ENCODE measurements at regions not wholly inside any gene's neighbourhood (a gene's known extent, or its start where the extent isn't known, plus 50 kb on each side); places are given as distances from the start of the nearest gene placed in this dataset.
A peak's percentile ranks its signal among the peaks of the same experiment; 100 is the strongest.

DNA sequence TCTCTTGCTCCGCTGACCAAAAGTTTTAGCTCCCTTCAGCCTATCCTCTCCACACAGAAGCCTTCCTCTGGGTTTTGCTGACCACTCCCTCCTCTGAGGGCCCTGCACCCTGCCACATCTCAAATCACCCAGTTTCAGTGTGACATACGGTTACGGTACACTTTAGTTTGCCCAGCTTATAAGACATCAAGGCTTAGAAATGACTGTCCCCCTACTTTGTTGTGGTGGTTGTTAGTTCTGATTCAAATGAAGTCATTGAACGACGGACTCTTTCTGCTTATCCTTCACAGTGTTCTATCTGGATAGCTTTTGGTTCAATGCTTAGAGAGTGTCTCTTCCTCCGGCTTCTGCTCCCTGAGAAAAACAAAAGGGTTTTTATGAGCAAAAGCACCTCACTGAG is 68.0 kb upstream of the NDUFB4 start:
- no peaks in the 10 kb centered on the region for H3K4me1 ChIP-seq (ENCODE audit: control insufficient read depth, extremely low read depth, insufficient read depth, low read length)
- no peaks in the 10 kb centered on the region for H3K9me3 ChIP-seq (ENCODE audit: control insufficient read depth, insufficient read depth, low read depth, low read length)
- no peak overlapping the region for H2AFZ ChIP-seq (ENCODE audit: low read length)
- no peaks in the 10 kb centered on the region for H3K36me3 ChIP-seq (ENCODE audit: control insufficient read depth, insufficient read depth, low read length)
- no peak overlapping the region for H3K4me2 ChIP-seq (ENCODE audit: extremely low read depth, insufficient read depth, low read length)
- H3K9ac ChIP-seq (ENCODE audit: insufficient read depth, low read length) = no peak overlapping the region
- H3K79me2 ChIP-seq (ENCODE audit: control insufficient read depth, insufficient read depth, low read length) = no peaks in the 10 kb centered on the region
- DNase-seq (ENCODE audit: low read depth in 2 of 2) = no peak
- H4K20me1 ChIP-seq (ENCODE audit: control insufficient read depth, extremely low read depth, insufficient read depth, low read length) = no peaks in the 10 kb centered on the region
- no peaks in the 10 kb centered on the region for H3K27me3 ChIP-seq (ENCODE audit: control insufficient read depth, insufficient read depth, low read length)
- H3K27ac ChIP-seq (ENCODE audit: insufficient read depth, low read length) = no peak overlapping the region
- no peak overlapping the region for H3K4me3 ChIP-seq (replicated peaks in 1 of 4; ENCODE audit: control extremely low read depth in 1 of 4, insufficient read depth in 1 of 4, low read depth in 3 of 4, low read length in 4 of 4)
- no peak for TF ChIP-seq EZH2 (IDR thresholded peaks at IDR 0.05; ENCODE audit: low read length, missing control alignments)
- TF ChIP-seq, protein P1, sequence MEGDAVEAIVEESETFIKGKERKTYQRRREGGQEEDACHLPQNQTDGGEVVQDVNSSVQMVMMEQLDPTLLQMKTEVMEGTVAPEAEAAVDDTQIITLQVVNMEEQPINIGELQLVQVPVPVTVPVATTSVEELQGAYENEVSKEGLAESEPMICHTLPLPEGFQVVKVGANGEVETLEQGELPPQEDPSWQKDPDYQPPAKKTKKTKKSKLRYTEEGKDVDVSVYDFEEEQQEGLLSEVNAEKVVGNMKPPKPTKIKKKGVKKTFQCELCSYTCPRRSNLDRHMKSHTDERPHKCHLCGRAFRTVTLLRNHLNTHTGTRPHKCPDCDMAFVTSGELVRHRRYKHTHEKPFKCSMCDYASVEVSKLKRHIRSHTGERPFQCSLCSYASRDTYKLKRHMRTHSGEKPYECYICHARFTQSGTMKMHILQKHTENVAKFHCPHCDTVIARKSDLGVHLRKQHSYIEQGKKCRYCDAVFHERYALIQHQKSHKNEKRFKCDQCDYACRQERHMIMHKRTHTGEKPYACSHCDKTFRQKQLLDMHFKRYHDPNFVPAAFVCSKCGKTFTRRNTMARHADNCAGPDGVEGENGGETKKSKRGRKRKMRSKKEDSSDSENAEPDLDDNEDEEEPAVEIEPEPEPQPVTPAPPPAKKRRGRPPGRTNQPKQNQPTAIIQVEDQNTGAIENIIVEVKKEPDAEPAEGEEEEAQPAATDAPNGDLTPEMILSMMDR (conservative IDR thresholded peaks at IDR 0.05 in 1 of 2, IDR thresholded peaks at IDR 0.05 in 1 of 2; ENCODE audit: low read depth in 1 of 2, low read length in 2 of 2) = no peak

DNA sequence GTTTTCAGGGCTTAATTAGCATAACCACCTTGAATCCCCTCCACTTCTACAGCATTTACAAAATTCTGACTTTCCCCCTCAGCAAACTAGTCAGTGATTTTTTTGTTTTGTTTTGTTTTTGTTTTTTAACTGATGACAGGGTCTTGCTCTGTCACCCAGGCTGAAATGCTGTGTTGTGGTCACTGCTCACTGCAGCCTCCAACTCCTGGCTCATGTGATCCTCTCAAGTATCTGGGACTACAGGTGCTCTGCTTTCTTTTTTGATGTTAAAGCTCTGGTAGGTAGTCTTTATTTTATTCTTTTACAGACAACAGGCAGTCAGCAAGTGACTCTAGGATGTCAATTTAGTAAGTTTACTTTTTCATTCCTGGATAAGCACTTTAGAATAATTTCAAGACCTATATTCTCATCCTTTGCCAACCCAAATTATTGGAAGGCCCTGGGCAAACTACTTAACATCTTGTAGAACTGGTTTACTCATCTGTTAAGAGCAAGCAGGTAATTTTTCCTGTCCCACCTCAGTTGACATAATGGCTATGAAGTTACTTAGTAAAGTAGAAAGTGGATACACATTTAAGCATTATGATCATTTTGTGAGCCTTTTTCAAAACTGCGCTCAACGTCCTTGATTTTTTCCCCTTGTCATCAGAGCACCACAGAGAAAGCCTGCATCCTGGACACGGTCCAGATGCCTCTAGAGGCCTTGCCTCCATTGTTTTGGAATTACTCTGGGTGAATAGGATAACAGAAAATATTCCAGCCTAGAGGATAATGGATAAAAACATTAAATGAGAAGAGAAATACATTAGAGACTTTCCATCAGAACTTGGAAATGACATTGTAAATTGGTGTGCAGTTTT is 69.9 kb upstream of the NDUFB4 start:
- no peak overlapping the region for H3K9ac ChIP-seq (ENCODE audit: insufficient read depth, low read length)
- no peak for TF ChIP-seq EZH2 (IDR thresholded peaks at IDR 0.05; ENCODE audit: low read length, missing control alignments)
- TF ChIP-seq, protein P1 (conservative IDR thresholded peaks at IDR 0.05 in 1 of 2, IDR thresholded peaks at IDR 0.05 in 1 of 2; ENCODE audit: low read depth in 1 of 2, low read length in 2 of 2) = no peak
- H3K4me1 ChIP-seq (ENCODE audit: control insufficient read depth, extremely low read depth, insufficient read depth, low read length) = no peaks in the 10 kb centered on the region
- H3K9me3 ChIP-seq (ENCODE audit: control insufficient read depth, insufficient read depth, low read depth, low read length) = no peaks in the 10 kb centered on the region
- DNase-seq (ENCODE audit: low read depth in 2 of 2) = no peak
- H2AFZ ChIP-seq (ENCODE audit: low read length) = no peak overlapping the region
- no peaks in the 10 kb centered on the region for H3K27me3 ChIP-seq (ENCODE audit: control insufficient read depth, insufficient read depth, low read length)
- H3K27ac ChIP-seq (ENCODE audit: insufficient read depth, low read length) = no peak overlapping the region
- no peaks in the 10 kb centered on the region for H4K20me1 ChIP-seq (ENCODE audit: control insufficient read depth, extremely low read depth, insufficient read depth, low read length)
- no peak overlapping the region for H3K4me3 ChIP-seq (replicated peaks in 1 of 4; ENCODE audit: control extremely low read depth in 1 of 4, insufficient read depth in 1 of 4, low read depth in 3 of 4, low read length in 4 of 4)
- H3K36me3 ChIP-seq (ENCODE audit: control insufficient read depth, insufficient read depth, low read length) = no peaks in the 10 kb centered on the region
- H3K79me2 ChIP-seq (ENCODE audit: control insufficient read depth, insufficient read depth, low read length) = no peaks in the 10 kb centered on the region
- H3K4me2 ChIP-seq (ENCODE audit: extremely low read depth, insufficient read depth, low read length) = no peak overlapping the region

DNA sequence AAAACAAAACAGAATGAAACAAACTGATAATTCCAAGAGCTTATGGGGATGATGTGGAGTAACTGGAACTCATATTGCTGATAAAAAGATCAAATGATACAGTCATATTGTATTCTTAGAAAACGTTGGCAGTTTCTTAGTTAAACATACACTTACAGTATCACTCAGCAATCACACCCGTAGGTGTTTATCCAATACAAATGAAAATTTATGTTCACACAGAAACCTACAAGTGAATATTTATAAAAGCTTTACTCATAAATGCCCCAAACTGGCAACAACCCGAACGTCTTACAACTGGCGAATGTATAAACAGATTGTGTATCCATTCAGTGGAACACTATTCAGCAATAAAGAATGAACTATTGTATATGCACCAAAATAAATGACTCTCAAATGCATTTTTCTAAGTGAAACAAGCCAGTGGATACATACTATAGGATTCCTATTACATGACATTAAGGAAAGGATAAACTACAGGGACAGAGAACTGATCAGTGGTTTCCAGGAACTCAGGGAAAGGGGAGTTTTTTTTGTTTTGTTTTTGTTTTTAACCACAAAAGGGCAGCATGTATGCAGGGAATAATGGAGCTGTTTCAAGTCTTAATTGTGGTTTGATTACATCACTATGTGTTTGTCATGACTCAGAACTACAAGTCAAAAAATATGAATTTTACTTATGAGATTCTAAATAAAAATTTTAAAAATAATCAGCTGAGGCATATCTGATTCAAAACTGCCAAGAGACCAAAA is 71.8 kb upstream of the NDUFB4 start:
- H4K20me1 ChIP-seq (ENCODE audit: control insufficient read depth, extremely low read depth, insufficient read depth, low read length) = no peaks in the 10 kb centered on the region
- no peak overlapping the region for H3K27ac ChIP-seq (ENCODE audit: insufficient read depth, low read length)
- no peaks in the 10 kb centered on the region for H3K4me1 ChIP-seq (ENCODE audit: control insufficient read depth, extremely low read depth, insufficient read depth, low read length)
- H3K36me3 ChIP-seq (ENCODE audit: control insufficient read depth, insufficient read depth, low read length) = no peaks in the 10 kb centered on the region
- H3K79me2 ChIP-seq (ENCODE audit: control insufficient read depth, insufficient read depth, low read length) = no peaks in the 10 kb centered on the region
- TF ChIP-seq, protein P1 (conservative IDR thresholded peaks at IDR 0.05 in 1 of 2, IDR thresholded peaks at IDR 0.05 in 1 of 2; ENCODE audit: low read depth in 1 of 2, low read length in 2 of 2) = no peak
- TF ChIP-seq EZH2 (IDR thresholded peaks at IDR 0.05; ENCODE audit: low read length, missing control alignments) = no peak
- peak overlapping the region; percentile 32 for H3K4me2 ChIP-seq (ENCODE audit: extremely low read depth, insufficient read depth, low read length)
- H3K4me3 ChIP-seq (replicated peaks in 1 of 4; ENCODE audit: control extremely low read depth in 1 of 4, insufficient read depth in 1 of 4, low read depth in 3 of 4, low read length in 4 of 4) = no peak overlapping the region
- no peak overlapping the region for H3K9ac ChIP-seq (ENCODE audit: insufficient read depth, low read length)
- no peak overlapping the region for H2AFZ ChIP-seq (ENCODE audit: low read length)
- no peaks in the 10 kb centered on the region for H3K9me3 ChIP-seq (ENCODE audit: control insufficient read depth, insufficient read depth, low read depth, low read length)
- no peaks in the 10 kb centered on the region for H3K27me3 ChIP-seq (ENCODE audit: control insufficient read depth, insufficient read depth, low read length)
- DNase-seq (ENCODE audit: low read depth in 2 of 2) = peak; percentile 71 to 88

Measured in fibroblast of lung (primary cell).